GM18907 (cell line): ENCODE measurements at regions not wholly inside any gene's neighbourhood (a gene's known extent, or its start where the extent isn't known, plus 50 kb on each side); places are given as distances from the start of the nearest gene placed in this dataset.

Experiments
- ATAC-seq: cut with Tn5 transposase; IDR thresholded peaks from one replicate; pipeline ENCODE4 v1.9.1; 2021; ENCODE audit warnings: mild to moderate bottlenecking, moderate library complexity; ENCODE audit not compliant: unreplicated experiment

- no peak for ATAC-seq
Observed at GRCh38 chr18:64275593-64276300, 126.9 kb upstream of the LINC00305 start.

- ATAC-seq = no peak
Observed at GRCh38 chr18:64273724-64274123, 124.8 kb upstream of the LINC00305 start.

- ATAC-seq = no peak
Observed at GRCh38 chr18:64271975-64272659, 123.2 kb upstream of the LINC00305 start.

GRCh38 chr18:64271246-64271645 is 122.4 kb upstream of the LINC00305 start:
- ATAC-seq = no peak

GRCh38 chr18:64270608-64271007 is 121.7 kb upstream of the LINC00305 start:
- ATAC-seq = no peak

GRCh38 chr18:64270121-64270520 is 121.2 kb upstream of the LINC00305 start:
- ATAC-seq = no peak

GRCh38 chr18:64264171-64264570 is 115.3 kb upstream of the LINC00305 start:
- ATAC-seq = no peak

- ATAC-seq = no peak
Observed at GRCh38 chr18:64260810-64261209, 111.9 kb upstream of the LINC00305 start.

- no peak for ATAC-seq
Observed at GRCh38 chr18:64259871-64260270, 111.0 kb upstream of the LINC00305 start.

- ATAC-seq = no peak
Observed at GRCh38 chr18:64258111-64258650, 109.3 kb upstream of the LINC00305 start.

- ATAC-seq = no peak
Observed at GRCh38 chr18:64254399-64255093, 105.7 kb upstream of the LINC00305 start.

GRCh38 chr18:64253873-64254272 is 105.0 kb upstream of the LINC00305 start:
- no peak for ATAC-seq

GRCh38 chr18:64253222-64253621 is 104.3 kb upstream of the LINC00305 start:
- ATAC-seq = no peak

- ATAC-seq = no peak
Observed at GRCh38 chr18:64248836-64249235, 99.9 kb upstream of the LINC00305 start.

- no peak for ATAC-seq
Observed at GRCh38 chr18:64245126-64245861, 96.4 kb upstream of the LINC00305 start.

- ATAC-seq = no peak
Observed at GRCh38 chr18:64244571-64244970, 95.7 kb upstream of the LINC00305 start.

- no peak for ATAC-seq
Observed at GRCh38 chr18:64240316-64240715, 91.4 kb upstream of the LINC00305 start.

- ATAC-seq = no peak
Observed at GRCh38 chr18:64238076-64238475, 89.2 kb upstream of the LINC00305 start.

GRCh38 chr18:64234321-64234720 is 85.4 kb upstream of the LINC00305 start:
- no peak for ATAC-seq

GRCh38 chr18:64233851-64234250 is 85.0 kb upstream of the LINC00305 start:
- ATAC-seq = no peak

GRCh38 chr18:64220941-64221340 is 72.1 kb upstream of the LINC00305 start:
- no peak for ATAC-seq
